ENCODE measurements at regions not wholly inside any gene's neighbourhood (a gene's known extent, or its start where the extent isn't known, plus 50 kb on each side); places are given as distances from the start of the nearest gene placed in this dataset.

GRCh38 chr21:24955275-24955961 is 651.9 kb downstream of the MRPL39 start:
- H3F3A ChIP-seq (ENCODE audit: insufficient read depth, low read length): peaks cover 16% of the 10 kb centered on the region
- no peak overlapping the region for H3K9ac ChIP-seq (ENCODE audit: low read length)
- peaks cover 18% of the 10 kb centered on the region for H3K4me1 ChIP-seq (ENCODE audit: low read length)
- H3K4me2 ChIP-seq (ENCODE audit: low read depth, low read length): peak overlapping the region; percentile 49
- H3K9me2 ChIP-seq (replicated peaks; ENCODE audit: insufficient read depth, low read length): no peaks in the 10 kb centered on the region
- H3K9me3 ChIP-seq (replicated peaks; ENCODE audit: insufficient read depth, low read length): no peaks in the 10 kb centered on the region
- no peaks in the 10 kb centered on the region for H3K79me2 ChIP-seq (ENCODE audit: low read length)
- peak overlapping the region; percentile 25; the same call in 1 of the 2 replicates for H3K27ac ChIP-seq (ENCODE audit: low read length)
- H4K20me1 ChIP-seq (ENCODE audit: insufficient read depth, low read length): no peaks in the 10 kb centered on the region
- no peak overlapping the region for H2AFZ ChIP-seq (ENCODE audit: low read length)
- no peaks in the 10 kb centered on the region for H3K36me3 ChIP-seq (replicated peaks; ENCODE audit: insufficient read depth, low read length)
- DNase-seq: peak; percentile 89
- no peaks in the 10 kb centered on the region for H3K27me3 ChIP-seq (replicated peaks; ENCODE audit: insufficient read depth, low read length)
- TF ChIP-seq CTCF (IDR thresholded peaks at IDR 0.05; ENCODE audit: low read length) (no peak), EZH2 (optimal IDR thresholded peaks at IDR 0.05; ENCODE audit: low read depth, low read length) (no peak), EZH2phosphoT487 (IDR thresholded peaks at IDR 0.05; ENCODE audit: low read length) (no peak)
- peak overlapping the region; percentile 28 for H3K4me3 ChIP-seq (ENCODE audit: low read length)

- H3K4me3 ChIP-seq (ENCODE audit: low read length): no peak overlapping the region
- no peak for DNase-seq
- H3K9me3 ChIP-seq (replicated peaks; ENCODE audit: insufficient read depth, low read length): no peaks in the 10 kb centered on the region
- H3F3A ChIP-seq (ENCODE audit: insufficient read depth, low read length): no peaks in the 10 kb centered on the region
- no peak overlapping the region for H3K9ac ChIP-seq (ENCODE audit: low read length)
- H4K20me1 ChIP-seq (ENCODE audit: insufficient read depth, low read length): no peaks in the 10 kb centered on the region
- no peak overlapping the region for H3K27ac ChIP-seq (ENCODE audit: low read length)
- no peaks in the 10 kb centered on the region for H3K79me2 ChIP-seq (ENCODE audit: low read length)
- TF ChIP-seq EZH2phosphoT487 (IDR thresholded peaks at IDR 0.05; ENCODE audit: low read length) (no peak), EZH2 (optimal IDR thresholded peaks at IDR 0.05; ENCODE audit: low read depth, low read length) (no peak), CTCF (IDR thresholded peaks at IDR 0.05; ENCODE audit: low read length) (no peak)
- H3K27me3 ChIP-seq (replicated peaks; ENCODE audit: insufficient read depth, low read length): no peaks in the 10 kb centered on the region
- H3K4me1 ChIP-seq (ENCODE audit: low read length): no peaks in the 10 kb centered on the region
- H2AFZ ChIP-seq (ENCODE audit: low read length): no peak overlapping the region
- no peak overlapping the region for H3K4me2 ChIP-seq (ENCODE audit: low read depth, low read length)
- H3K9me2 ChIP-seq (replicated peaks; ENCODE audit: insufficient read depth, low read length): no peaks in the 10 kb centered on the region
- no peaks in the 10 kb centered on the region for H3K36me3 ChIP-seq (replicated peaks; ENCODE audit: insufficient read depth, low read length)
These were observed 659.1 kb downstream of the MRPL39 start for GRCh38 chr21:24948186-24948585.

DNA sequence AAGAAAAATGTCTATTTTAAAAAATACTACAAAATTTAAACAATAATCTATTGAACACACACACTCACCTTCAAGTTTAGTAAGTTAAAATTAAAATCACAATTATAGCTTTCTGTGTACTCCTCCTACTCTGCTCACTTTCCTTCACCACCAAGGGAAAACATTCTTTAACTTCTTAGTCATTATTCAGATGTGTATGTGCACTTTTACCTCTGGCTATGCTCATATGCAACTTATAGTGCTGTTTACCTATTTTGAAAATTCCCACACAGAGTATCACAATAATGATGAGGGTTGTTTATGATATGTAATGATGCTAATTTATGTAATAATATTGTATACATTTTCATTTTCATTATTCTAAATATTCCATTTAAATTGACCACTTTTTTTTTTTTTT is 661.4 kb downstream of the MRPL39 start:
- no peaks in the 10 kb centered on the region for H3K9me3 ChIP-seq (replicated peaks; ENCODE audit: insufficient read depth, low read length)
- H3K36me3 ChIP-seq (replicated peaks; ENCODE audit: insufficient read depth, low read length): no peaks in the 10 kb centered on the region
- no peak overlapping the region for H3K4me2 ChIP-seq (ENCODE audit: low read depth, low read length)
- TF ChIP-seq CTCF (IDR thresholded peaks at IDR 0.05; ENCODE audit: low read length): no peak
- no peak for TF ChIP-seq EZH2phosphoT487 (IDR thresholded peaks at IDR 0.05; ENCODE audit: low read length)
- TF ChIP-seq EZH2 (optimal IDR thresholded peaks at IDR 0.05; ENCODE audit: low read depth, low read length): no peak
- H3K4me1 ChIP-seq (ENCODE audit: low read length): no peaks in the 10 kb centered on the region
- H3K4me3 ChIP-seq (ENCODE audit: low read length): no peak overlapping the region
- DNase-seq: no peak
- H4K20me1 ChIP-seq (ENCODE audit: insufficient read depth, low read length): no peaks in the 10 kb centered on the region
- H2AFZ ChIP-seq (ENCODE audit: low read length): no peak overlapping the region
- no peaks in the 10 kb centered on the region for H3K27me3 ChIP-seq (replicated peaks; ENCODE audit: insufficient read depth, low read length)
- H3K9ac ChIP-seq (ENCODE audit: low read length): no peak overlapping the region
- H3K79me2 ChIP-seq (ENCODE audit: low read length): no peaks in the 10 kb centered on the region
- no peaks in the 10 kb centered on the region for H3K9me2 ChIP-seq (replicated peaks; ENCODE audit: insufficient read depth, low read length)
- H3F3A ChIP-seq (ENCODE audit: insufficient read depth, low read length): no peaks in the 10 kb centered on the region
- H3K27ac ChIP-seq (ENCODE audit: low read length): no peak overlapping the region
